D721Med (cell line): ENCODE measurements at regions not wholly inside any gene's neighbourhood (a gene's known extent, or its start where the extent isn't known, plus 50 kb on each side); places are given as distances from the start of the nearest gene placed in this dataset.

Experiments
- DNase-seq: peaks from one replicate; pipeline ENCODE4 v3.0.0; 2011; ENCODE audit warnings: low spot score; ENCODE audit not compliant: insufficient read length
- FAIRE-seq: peaks from 2 replicates; lab custom pipeline; 2011; peaks lifted over from hg19 to GRCh38; lab: Jason Lieb, UNC
- CTCF ChIP-seq: IDR thresholded peaks from 2 replicates; pipeline ENCODE4 v1.5.1; 2012; ENCODE audit warnings: mild to moderate bottlenecking, control low read depth; ENCODE audit not compliant: insufficient read depth; ENCODE audit errors: missing control alignments

DNA sequence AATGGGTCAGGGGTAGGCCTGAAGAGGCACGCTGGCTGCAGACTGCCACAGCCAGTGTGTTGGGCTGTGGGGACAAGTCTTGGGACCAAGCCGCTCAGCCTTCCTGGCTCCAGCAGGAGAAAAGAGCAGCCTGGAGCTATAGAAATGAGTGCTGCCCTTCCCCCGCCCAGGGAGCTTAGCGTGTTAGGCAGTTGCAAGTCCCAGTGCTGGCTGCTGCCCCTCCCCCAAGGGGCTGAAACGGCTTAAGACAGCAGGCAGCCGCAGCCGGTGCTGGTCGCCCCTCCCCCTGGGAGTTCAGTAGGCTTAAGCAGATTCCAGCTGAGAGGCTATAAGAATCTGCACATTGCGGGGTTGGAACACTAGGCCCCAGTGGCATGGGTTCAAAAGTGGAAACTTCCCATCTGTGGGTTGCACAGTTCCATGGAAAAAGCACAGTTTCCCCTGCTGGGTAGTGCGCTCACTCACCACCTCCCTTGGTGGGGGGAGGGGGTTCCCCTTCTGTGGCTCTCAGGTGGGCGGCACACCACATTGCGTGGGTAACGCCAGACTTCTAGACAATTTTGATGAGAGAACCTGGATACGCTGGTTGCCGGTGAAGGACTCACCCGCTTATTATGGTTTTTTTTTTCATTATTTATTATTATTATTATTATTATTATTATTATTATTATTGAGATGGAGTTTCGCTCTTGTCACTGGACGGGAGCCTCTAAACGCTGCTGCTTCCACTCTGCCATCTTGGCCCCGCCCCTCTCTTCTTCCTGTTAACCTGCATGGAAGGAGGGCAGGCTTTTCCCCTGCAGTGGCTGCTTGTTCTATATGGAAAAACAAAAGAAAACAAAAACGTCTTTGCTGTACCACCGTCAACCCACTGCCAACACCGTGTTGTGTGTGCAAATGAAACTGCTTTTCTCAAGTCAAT, 151.1 kb downstream of the CXCL12 start:
- DNase-seq (no peak), FAIRE-seq (no peak)
- TF ChIP-seq CTCF, result no peak

DNA sequence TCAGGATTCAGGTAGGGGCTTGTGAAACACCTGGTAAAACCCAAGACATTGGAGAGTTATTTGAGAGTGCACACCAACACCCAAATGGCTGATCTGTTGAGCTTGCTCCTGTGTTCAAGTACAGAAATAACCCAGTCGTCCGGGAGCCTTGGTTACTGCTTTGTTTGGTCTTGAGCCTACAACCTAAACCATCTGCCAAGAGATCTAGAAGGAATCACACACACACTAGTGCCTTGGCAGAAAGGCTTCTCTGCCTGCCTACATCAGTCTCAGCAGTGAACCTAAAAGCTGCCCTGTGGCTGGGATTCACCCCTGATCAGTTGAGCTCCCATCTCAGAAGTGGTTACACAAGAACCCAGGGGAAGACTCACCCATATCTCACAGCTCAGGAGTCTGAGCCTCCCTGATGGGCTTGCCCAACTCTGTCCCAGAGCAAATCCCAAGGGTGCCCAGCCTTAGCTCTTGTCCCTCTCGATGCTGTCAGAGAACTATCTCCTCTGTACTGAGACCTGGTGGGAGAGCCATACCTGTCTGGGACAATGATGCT, 167.6 kb downstream of the CXCL12 start:
- DNase-seq (no peak), FAIRE-seq (no peak)
- TF ChIP-seq CTCF, result no peak

- DNase-seq (no peak), FAIRE-seq (no peak)
Measured at GRCh38 chr10:44216073-44216472, 168.8 kb downstream of the CXCL12 start.

DNA sequence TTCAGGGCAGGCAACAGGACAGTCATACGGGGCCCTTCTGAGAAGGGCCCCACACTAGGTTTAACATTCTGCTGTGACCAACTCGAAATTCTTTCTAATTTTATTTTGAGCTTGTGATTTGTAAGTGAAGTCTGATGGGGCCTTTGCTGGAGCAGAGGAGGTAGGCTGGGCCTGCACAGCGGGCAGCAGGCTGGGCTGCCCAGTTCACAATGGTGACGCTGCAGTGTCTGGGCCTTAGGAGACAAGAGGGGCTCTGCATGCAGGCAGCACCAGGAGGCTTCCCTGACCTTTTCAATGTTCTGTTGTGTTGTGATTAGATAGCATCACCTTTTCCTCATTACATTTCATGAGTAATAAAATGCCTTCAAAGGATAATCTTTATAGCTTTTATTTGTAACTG, 175.1 kb downstream of the CXCL12 start:
- FAIRE-seq (no peak), DNase-seq (no peak)
- no peak for TF ChIP-seq CTCF

More at GRCh38 chr10:44216073-44216472, 168.8 kb downstream of the CXCL12 start:
- TF ChIP-seq CTCF, result no peak

- TF ChIP-seq CTCF, result no peak
- FAIRE-seq (no peak), DNase-seq (no peak)
Measured at GRCh38 chr10:44207160-44207559, 177.7 kb downstream of the CXCL12 start.

- TF ChIP-seq CTCF, result no peak
- DNase-seq (no peak), FAIRE-seq (no peak)
Measured at GRCh38 chr10:44206127-44206818, 178.6 kb downstream of the CXCL12 start.
